ENCODE measurements at regions not wholly inside any gene's neighbourhood (a gene's known extent, or its start where the extent isn't known, plus 50 kb on each side); places are given as distances from the start of the nearest gene placed in this dataset.

DNA sequence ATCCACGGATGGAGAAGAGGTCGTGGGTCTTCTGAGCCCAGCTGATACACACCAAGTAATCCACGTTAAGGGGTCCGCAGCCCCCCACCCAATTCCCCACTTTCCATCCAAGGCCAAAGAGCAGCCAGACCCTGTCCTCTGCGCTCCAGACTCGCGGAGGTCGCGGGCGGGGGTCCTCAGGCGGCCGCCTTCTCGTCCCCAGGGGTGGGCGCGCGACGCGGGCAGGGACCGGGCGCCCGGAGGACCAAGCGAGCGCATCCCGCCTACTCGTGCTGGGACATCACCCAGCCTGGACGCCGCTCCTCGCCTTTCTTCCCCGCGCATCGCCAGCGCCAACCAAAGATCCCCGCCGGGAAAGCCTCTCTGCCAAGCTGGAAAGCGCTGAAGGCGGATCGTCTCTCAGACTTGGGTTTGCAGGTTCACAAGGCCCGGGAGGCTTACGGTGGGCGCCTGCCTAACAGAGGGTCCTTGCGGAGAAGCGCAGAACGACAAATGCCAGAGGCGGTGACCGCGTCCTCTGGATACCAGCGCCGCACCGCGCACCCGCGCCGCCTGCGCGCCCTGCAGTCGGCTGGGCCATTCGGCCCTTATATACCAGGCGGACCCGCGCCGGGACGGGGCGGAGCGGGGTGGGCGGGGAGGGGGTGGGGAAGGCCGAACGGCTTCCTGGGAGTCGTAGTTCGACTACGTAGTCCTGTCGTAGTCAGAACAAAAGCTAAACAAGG, 471.6 kb downstream of the SOX9 start:
- 0 to 4% (median 1%) methylated on average over 7 to 71 of the region's 71 CpGs for whole genome bisulfite sequencing, 4 donors
- H3K4me3 ChIP-seq: peak overlapping the region in 1 of 4 donors; percentile 28
- intact Hi-C loops (cut with DNase I): no loop called here
- no peaks in the 10 kb centered on the region for H3K9me3 ChIP-seq (replicated peaks in 1 of 3)
- H3K4me1 ChIP-seq (replicated peaks in 1 of 2): peaks cover 0 to 10% of the 10 kb centered on the region in 2 donors
- no peaks in the 10 kb centered on the region for H3K36me3 ChIP-seq (replicated peaks in 1 of 2)
- peak in 4 of 7 donors; percentile 11 to 41 (median 19) for DNase-seq
- H3K27me3 ChIP-seq: peaks cover 33% of the 10 kb centered on the region
- no peak overlapping the region for H3K27ac ChIP-seq
- TF ChIP-seq CTCF (IDR thresholded peaks at IDR 0.05): no peak
- peak; percentile 25 to 56 for TF ChIP-seq POLR2A (IDR thresholded peaks at IDR 0.05)

DNA sequence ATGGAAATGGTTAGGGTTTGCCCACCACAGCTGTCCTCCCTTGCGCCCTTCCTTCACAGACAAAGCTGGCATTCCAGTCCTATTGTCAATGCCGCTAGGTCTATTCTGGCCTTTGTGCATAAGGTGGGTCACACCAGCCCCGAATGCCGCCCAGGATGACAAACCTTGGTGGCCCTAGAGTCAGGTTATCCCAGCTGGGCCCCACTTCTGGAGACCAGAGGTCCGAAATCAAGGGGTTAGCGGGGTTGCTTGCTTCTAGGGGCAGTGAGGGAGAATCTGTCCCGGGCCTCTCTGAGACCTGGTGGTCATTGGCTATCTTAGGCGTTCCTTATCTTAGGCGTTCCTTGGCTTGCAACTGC, 472.1 kb downstream of the SOX9 start:
- Histone ChIP-seq H3K27ac (no peak overlapping the region), H3K27me3 (peaks cover 33% of the 10 kb centered on the region), H3K36me3 (replicated peaks in 1 of 2) (no peaks in the 10 kb centered on the region), H3K4me1 (replicated peaks in 1 of 2) (peaks cover 0 to 10% of the 10 kb centered on the region in 2 donors), H3K9me3 (replicated peaks in 1 of 3) (no peaks in the 10 kb centered on the region), H3K4me3 (peak overlapping the region in 1 of 4 donors; percentile 28)
- TF ChIP-seq CTCF (IDR thresholded peaks at IDR 0.05): no peak
- TF ChIP-seq POLR2A (IDR thresholded peaks at IDR 0.05): no peak
- no peak for DNase-seq
- WGBS, 4 donors: 76 to 82% (median 81%) methylated on average over 7 to 9 of the region's 9 CpGs
- intact Hi-C loops (cut with DNase I): no loop called here

DNA sequence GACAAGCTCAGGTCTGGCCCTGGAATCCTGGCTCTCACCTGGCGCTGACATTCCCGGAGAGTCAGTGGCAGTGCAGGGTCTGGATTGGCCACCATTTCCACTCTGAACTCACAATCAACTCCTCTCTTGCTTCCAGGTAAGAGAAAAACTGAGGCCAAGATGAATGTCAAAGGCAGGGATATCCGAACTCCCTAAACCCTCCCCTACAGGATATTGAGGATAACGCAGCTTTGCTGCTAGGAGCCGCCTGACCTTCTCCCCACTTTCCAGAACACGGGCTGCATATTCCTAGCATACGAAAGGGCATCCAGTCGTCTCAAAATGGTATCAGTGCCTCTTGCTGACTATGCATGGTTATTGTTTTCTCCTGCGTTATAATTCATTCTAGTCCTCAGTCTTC, 473.4 kb downstream of the SOX9 start:
- H3K27me3 ChIP-seq: peaks cover 33% of the 10 kb centered on the region
- no peak overlapping the region for H3K27ac ChIP-seq
- H3K4me3 ChIP-seq: no peak overlapping the region
- H3K36me3 ChIP-seq (replicated peaks in 1 of 2): no peaks in the 10 kb centered on the region
- no peak for DNase-seq
- intact Hi-C loops (cut with DNase I): no loop called here
- H3K4me1 ChIP-seq (replicated peaks in 1 of 2): peaks cover 0 to 10% of the 10 kb centered on the region in 2 donors
- TF ChIP-seq CTCF (IDR thresholded peaks at IDR 0.05) (no peak), POLR2A (IDR thresholded peaks at IDR 0.05) (no peak)
- H3K9me3 ChIP-seq (replicated peaks in 1 of 3): no peaks in the 10 kb centered on the region
- 57 to 69% (median 62%) methylated on average over 9 of the region's 9 CpGs for whole genome bisulfite sequencing, 4 donors
